Jurkat, Clone E6-1 (cell line): ENCODE measurements at regions not wholly inside any gene's neighbourhood (a gene's known extent, or its start where the extent isn't known, plus 50 kb on each side); places are given as distances from the start of the nearest gene placed in this dataset.
"Not testable (repeated sequence)": the region's sequence is repeated elsewhere in the genome, so short reads cannot be mapped to it uniquely, and the experiment has no call there.

Experiments
- DNase-seq: peaks from one replicate; pipeline ENCODE4 v3.0.0-alpha.2; 2011; ENCODE audit warnings: low read depth, low spot score
- H3K4me3 ChIP-seq: 2 replicates; pipeline ENCODE4 v1.5.1; 2011; ENCODE audit warnings: mild to moderate bottlenecking, low read length, control low read depth, moderate library complexity

DNA sequence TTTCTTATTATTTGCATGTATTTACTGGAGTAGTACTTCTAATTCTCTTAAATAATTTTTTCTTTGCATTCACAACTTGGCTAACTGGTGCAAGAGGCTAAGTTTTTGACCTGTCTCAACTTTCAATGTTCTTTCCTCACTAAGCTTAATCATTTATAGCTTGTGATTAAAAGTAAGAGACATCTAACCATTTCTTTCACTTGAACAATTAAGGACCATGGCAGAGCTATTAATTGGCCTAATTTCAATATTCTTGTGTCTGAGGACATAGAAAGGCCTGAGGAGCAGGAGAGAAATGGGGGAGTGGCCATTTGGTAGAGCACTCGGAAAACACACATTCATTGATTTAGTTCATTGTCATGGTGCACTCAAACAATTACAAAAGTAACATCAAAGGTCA lies 141.4 kb upstream of the TMEM196 start:
- H3K4me3 ChIP-seq, result no peak overlapping the region
- DNase-seq, result no peak

DNA sequence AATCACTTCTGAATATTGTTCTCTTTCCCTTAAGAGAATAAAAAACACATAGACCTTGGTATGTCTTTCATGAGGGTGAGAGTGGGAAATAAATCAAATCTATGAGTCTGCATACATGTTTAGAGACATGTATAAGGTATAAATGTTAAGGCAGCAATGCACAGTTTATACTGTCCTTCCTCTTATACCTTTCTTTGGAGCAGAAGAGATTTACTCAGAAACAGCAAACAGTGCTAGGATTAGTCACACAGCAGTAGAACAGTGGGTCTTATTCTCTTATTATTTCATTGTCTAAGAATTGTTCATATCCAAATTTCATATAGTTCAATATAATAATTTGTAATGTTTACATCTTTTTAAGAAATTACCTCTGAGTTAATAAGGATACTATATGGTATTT lies 126.7 kb upstream of the TMEM196 start:
- H3K4me3 ChIP-seq, result no peak overlapping the region
- DNase-seq, result no peak

DNA sequence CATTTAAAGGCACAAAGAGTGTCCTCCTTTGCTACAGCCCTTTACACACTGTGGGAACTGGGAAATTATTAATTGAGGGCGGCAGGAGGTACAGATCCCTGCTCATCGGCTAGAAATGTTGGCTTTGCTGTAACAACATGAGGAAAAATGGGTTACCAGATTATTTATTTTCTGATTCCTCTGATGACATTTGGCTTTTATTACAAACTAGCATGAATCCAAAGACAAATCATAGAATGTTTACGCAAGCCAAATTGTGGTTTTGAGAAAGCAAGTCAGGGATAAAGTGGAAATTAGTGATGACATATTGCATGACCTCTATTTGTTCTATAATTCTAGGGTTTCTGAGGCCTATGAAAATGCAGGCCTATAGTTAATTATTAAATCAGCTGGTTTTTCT lies 126.1 kb upstream of the TMEM196 start:
- no peak for DNase-seq
- H3K4me3 ChIP-seq, result no peak overlapping the region

GRCh38 chr7:19882893-19883292 lies 109.5 kb upstream of the TMEM196 start:
- not testable (repeated sequence) for H3K4me3 ChIP-seq

DNA sequence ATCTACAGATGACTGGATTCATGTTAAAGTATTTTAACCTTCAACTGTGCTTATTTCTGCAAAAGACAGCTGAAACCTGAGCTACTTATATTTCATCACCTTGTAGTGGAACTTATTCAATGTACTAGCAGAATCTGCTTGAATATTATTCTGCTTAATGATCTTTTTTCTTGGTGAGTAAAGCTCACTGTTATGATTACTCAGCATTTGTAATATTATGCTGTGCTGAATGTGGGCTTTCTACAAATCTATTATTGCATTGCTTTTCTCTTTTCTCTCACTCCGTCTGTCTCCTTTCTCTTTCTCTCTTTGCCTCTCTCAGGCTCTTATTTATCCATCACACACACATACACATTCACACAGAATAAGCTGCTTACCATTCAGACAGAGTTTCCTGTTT lies 98.7 kb upstream of the TMEM196 start:
- no peak overlapping the region for H3K4me3 ChIP-seq
- DNase-seq, result no peak

More at GRCh38 chr7:19882893-19883292, 109.5 kb upstream of the TMEM196 start:
- DNase-seq, result not testable (repeated sequence)

GRCh38 chr7:19871102-19871501 lies 97.7 kb upstream of the TMEM196 start:
- DNase-seq, result no peak

DNA sequence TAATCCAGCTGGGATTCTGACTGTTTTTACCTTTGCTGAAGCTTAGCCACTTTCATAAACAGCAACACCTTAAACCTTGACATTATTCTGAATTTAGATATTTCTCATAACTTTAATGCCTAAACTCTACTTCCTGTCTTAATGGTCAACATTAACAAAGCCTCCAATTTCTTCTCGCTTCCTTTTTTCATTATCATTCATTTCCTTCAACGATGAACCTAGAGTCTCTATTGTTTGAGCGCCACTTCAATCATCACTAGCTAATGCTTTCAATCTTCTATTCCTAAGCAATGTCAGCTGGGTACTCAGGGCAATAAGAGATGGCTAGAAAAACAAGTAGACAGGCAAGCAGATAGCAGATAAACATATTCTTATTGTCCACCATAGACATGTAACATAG lies 96.6 kb upstream of the TMEM196 start:
- no peak for DNase-seq
- H3K4me3 ChIP-seq, result no peak overlapping the region

More at GRCh38 chr7:19871102-19871501, 97.7 kb upstream of the TMEM196 start:
- no peak overlapping the region for H3K4me3 ChIP-seq

DNA sequence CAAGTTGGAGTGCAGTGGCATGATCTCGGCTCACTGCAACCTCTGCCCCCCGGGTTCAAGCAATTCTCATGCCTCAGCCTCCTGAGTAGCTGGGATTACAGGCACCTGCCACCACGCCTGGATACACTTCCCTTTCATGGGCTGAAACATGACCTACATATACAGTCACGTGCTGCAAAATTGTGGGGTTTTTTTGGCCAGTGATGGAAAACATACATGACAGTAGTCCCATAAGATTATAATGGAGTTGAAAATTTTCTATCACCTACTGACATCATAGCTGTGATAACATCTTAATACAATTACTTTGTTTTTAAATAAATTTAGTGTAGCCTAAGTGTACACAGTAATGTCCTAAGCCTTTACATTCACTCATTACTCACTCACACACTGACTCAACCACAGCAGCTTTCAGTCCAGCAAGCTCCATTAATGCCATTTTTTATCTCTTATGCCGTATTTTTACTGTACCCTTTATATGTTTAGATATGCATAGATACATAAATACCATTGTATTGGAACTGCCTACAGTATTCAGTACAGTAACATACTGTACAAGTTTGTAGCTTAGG lies 79.9 kb upstream of the TMEM196 start:
- DNase-seq, result no peak
- no peak overlapping the region for H3K4me3 ChIP-seq

DNA sequence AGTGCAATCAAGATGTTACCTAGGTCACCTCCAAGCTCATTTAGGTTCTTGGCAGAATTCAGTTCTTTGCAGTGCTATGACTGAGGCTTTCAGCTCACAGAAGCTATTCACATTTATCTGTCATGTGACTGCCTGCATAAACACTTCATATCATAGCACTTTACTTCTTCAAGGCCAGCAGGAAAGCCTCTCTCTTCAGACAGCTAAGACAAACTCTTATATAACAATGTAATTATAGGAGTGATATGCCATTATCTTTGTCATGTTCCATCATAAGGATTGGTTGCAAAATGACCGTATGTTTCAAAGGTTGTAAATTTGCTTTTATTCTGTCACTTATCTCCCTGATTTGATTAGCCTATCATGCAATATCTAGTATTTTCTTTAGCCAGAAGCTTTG lies 78.8 kb upstream of the TMEM196 start:
- H3K4me3 ChIP-seq, result no peak overlapping the region
- no peak for DNase-seq

DNA sequence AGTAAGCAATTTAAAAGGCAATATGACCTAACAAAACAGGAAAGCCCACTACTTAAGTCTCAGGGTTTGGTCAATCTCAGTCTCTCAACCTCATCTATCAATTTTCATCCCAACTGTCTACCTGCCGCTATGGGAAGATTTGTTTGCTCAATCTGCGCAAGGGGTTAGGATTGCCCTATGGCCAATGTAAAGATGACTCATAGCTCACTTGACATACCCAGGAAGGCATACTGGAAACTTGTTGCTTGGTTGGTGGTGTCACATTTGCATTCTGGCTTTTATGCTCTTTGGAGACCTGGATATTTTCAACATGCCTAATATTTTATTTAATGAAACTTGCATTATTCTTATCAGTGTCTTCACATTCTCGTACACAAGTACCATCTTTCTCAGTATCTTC lies 78.1 kb upstream of the TMEM196 start:
- no peak for DNase-seq
- H3K4me3 ChIP-seq, result no peak overlapping the region

DNA sequence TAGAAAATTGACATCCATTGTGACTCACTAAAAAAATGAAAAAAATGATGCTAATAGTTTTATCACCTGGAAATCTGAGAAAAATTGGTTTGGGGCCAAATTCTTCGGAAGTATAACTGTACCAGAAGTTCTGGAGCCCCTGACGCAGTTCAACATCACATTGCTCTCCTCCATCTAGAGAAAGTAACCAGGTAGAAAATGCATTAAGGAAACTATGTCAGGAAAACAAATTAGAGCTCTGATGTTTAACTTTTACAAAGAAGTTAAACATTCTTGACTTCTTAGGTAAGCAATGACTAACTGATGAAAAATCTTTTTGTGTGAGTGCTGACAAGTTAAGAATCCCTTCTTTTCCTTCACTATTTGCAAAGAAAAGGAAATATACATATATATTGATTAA lies 61.1 kb upstream of the TMEM196 start:
- no peak for DNase-seq
- no peak overlapping the region for H3K4me3 ChIP-seq

- H3K4me3 ChIP-seq, result no peak overlapping the region
- DNase-seq, result no peak
These were observed 57.2 kb upstream of the TMEM196 start for GRCh38 chr7:19830604-19831003.
